ENCODE measurements at regions not wholly inside any gene's neighbourhood (a gene's known extent, or its start where the extent isn't known, plus 50 kb on each side); places are given as distances from the start of the nearest gene placed in this dataset.

DNA sequence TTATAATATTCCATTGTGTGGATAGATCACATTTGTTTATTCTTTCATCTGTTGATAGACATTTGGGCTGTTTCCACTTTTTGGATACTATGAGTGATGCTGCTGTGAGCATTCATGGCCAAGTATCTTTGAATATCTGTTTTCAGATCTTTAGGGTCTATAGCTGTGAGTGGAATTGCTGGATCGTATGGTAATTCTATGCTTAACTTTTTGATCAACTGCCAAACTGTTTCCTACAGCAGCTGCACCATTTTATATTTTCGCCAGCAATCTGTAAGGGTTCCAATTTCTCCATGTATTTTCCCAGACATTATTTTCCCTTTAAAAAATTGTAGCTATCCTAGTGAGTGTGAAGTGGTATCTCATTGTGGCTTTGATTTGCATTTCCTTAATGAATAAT, 238.1 kb downstream of the AACS start:
- Histone ChIP-seq H3K23ac (ENCODE audit: low read depth, low read length, poor library complexity) (no peak overlapping the region), H2AFZ (ENCODE audit: low read length) (no peak overlapping the region), H4K91ac (ENCODE audit: low read depth, low read length, poor library complexity) (no peak overlapping the region), H3K9ac (ENCODE audit: low read depth, low read length, poor library complexity) (no peak overlapping the region), H3K4me3 (ENCODE audit: low read length in 2 of 2) (no peak overlapping the region), H3K4me1 (ENCODE audit: control insufficient read depth in 2 of 2, insufficient read depth in 1 of 2, low read depth in 1 of 2, low read length in 2 of 2) (no peaks in the 10 kb centered on the region), H3K79me1 (ENCODE audit: low read depth, low read length) (peaks cover 3% of the 10 kb centered on the region), H3K14ac (ENCODE audit: low read length) (no peak overlapping the region), H2AK5ac (ENCODE audit: low read depth, low read length) (no peak overlapping the region), H4K8ac (ENCODE audit: low read depth, low read length) (no peak overlapping the region), H2BK120ac (ENCODE audit: low read depth, low read length) (no peak overlapping the region), H2BK15ac (ENCODE audit: low read length) (no peak overlapping the region), H2BK5ac (ENCODE audit: low read length) (no peak overlapping the region), H3K9me3 (replicated peaks in 1 of 2; ENCODE audit: control insufficient read depth in 2 of 2, insufficient read depth in 1 of 2, low read depth in 1 of 2, low read length in 2 of 2) (peaks cover 0 to 2% of the 10 kb centered on the region in 2 donors), H3K4me2 (ENCODE audit: insufficient read depth, low read length, poor library complexity, severe bottlenecking) (no peak overlapping the region), H3K27me3 (ENCODE audit: control insufficient read depth in 3 of 3, insufficient read depth in 3 of 3, low read depth in 1 of 3, low read length in 3 of 3) (no peaks in the 10 kb centered on the region), H3K4ac (ENCODE audit: low read length) (no peak overlapping the region), H3K27ac (replicated peaks; ENCODE audit: low read length) (no peak overlapping the region), H3K18ac (ENCODE audit: low read length) (no peak overlapping the region), H2BK12ac (ENCODE audit: low read length) (no peak overlapping the region), H3K36me3 (replicated peaks in 1 of 2; ENCODE audit: control insufficient read depth in 2 of 2, insufficient read depth in 2 of 2, low read length in 2 of 2) (no peaks in the 10 kb centered on the region)
- no CpG with 5 or more reads among the region's 2 CpGs for WGBS, 2 donors (ENCODE audit: extremely low coverage in 2 of 2, insufficient read length in 2 of 2, insufficient replicate concordance in 1 of 2)
- DNase-seq (ENCODE audit: low spot score) = no peak

DNA sequence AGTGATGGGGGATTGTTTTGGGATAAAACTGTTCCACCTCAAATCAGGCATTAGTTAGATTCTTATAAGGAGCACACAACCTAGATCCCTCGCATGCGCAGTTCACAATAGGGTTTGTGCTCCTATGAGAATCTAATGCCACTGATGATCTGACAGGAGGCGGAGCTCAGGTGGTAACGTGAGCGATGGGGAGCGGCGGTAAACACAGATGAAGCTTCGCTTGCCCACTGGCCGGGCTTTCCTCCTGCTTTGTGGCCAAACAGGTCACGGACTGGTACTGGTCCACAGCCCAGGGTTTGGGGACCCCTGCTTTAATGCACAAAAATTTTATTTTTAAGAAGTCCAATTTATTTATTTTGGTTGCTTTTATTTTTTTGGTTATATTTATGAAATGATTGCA, 238.8 kb downstream of the AACS start:
- Histone ChIP-seq H2AK5ac (ENCODE audit: low read depth, low read length) (no peak overlapping the region), H3K27ac (replicated peaks; ENCODE audit: low read length) (no peak overlapping the region), H4K8ac (ENCODE audit: low read depth, low read length) (no peak overlapping the region), H2AFZ (ENCODE audit: low read length) (no peak overlapping the region), H3K14ac (ENCODE audit: low read length) (no peak overlapping the region), H3K4me1 (ENCODE audit: control insufficient read depth in 2 of 2, insufficient read depth in 1 of 2, low read depth in 1 of 2, low read length in 2 of 2) (no peaks in the 10 kb centered on the region), H3K4me3 (ENCODE audit: low read length in 2 of 2) (no peak overlapping the region), H2BK12ac (ENCODE audit: low read length) (no peak overlapping the region), H2BK5ac (ENCODE audit: low read length) (no peak overlapping the region), H3K9ac (ENCODE audit: low read depth, low read length, poor library complexity) (no peak overlapping the region), H3K4ac (ENCODE audit: low read length) (no peak overlapping the region), H3K36me3 (replicated peaks in 1 of 2; ENCODE audit: control insufficient read depth in 2 of 2, insufficient read depth in 2 of 2, low read length in 2 of 2) (no peaks in the 10 kb centered on the region), H2BK15ac (ENCODE audit: low read length) (no peak overlapping the region), H3K23ac (ENCODE audit: low read depth, low read length, poor library complexity) (no peak overlapping the region), H3K27me3 (ENCODE audit: control insufficient read depth in 3 of 3, insufficient read depth in 3 of 3, low read depth in 1 of 3, low read length in 3 of 3) (no peaks in the 10 kb centered on the region), H2BK120ac (ENCODE audit: low read depth, low read length) (no peak overlapping the region), H3K79me1 (ENCODE audit: low read depth, low read length) (peaks cover 3% of the 10 kb centered on the region), H3K4me2 (ENCODE audit: insufficient read depth, low read length, poor library complexity, severe bottlenecking) (no peak overlapping the region), H3K18ac (ENCODE audit: low read length) (no peak overlapping the region), H4K91ac (ENCODE audit: low read depth, low read length, poor library complexity) (no peak overlapping the region), H3K9me3 (replicated peaks in 1 of 2; ENCODE audit: control insufficient read depth in 2 of 2, insufficient read depth in 1 of 2, low read depth in 1 of 2, low read length in 2 of 2) (peaks cover 0 to 2% of the 10 kb centered on the region in 2 donors)
- no peak for DNase-seq (ENCODE audit: low spot score)
- WGBS, 2 donors (ENCODE audit: extremely low coverage in 2 of 2, insufficient read length in 2 of 2, insufficient replicate concordance in 1 of 2) = no CpG with 5 or more reads among the region's 10 CpGs

DNA sequence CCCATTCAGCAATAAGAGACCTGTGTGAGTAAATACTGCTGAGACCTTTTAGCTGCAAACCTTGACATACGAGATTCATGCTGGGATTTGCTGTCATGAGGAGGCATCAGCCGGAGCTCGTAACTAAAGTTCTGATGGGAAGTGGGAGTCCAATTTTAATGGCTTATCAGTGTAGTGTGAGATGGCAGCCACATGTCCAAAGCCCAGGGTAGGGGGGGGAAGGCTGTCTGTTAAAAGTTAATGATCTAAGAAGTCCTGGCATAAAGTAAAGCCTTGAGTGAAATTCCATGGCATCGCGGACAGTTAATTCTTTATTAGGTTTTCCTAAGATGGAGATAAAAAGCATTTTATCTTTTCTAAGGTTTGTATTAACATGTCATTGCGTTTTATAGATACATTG, 240.0 kb downstream of the AACS start:
- Histone ChIP-seq H3K4me3 (ENCODE audit: low read length in 2 of 2) (no peak overlapping the region), H3K9me3 (replicated peaks in 1 of 2; ENCODE audit: control insufficient read depth in 2 of 2, insufficient read depth in 1 of 2, low read depth in 1 of 2, low read length in 2 of 2) (peaks cover 0 to 2% of the 10 kb centered on the region in 2 donors), H3K14ac (ENCODE audit: low read length) (no peak overlapping the region), H3K18ac (ENCODE audit: low read length) (no peak overlapping the region), H3K23ac (ENCODE audit: low read depth, low read length, poor library complexity) (no peak overlapping the region), H3K36me3 (replicated peaks in 1 of 2; ENCODE audit: control insufficient read depth in 2 of 2, insufficient read depth in 2 of 2, low read length in 2 of 2) (no peaks in the 10 kb centered on the region), H3K4me2 (ENCODE audit: insufficient read depth, low read length, poor library complexity, severe bottlenecking) (no peak overlapping the region), H3K27me3 (ENCODE audit: control insufficient read depth in 3 of 3, insufficient read depth in 3 of 3, low read depth in 1 of 3, low read length in 3 of 3) (no peaks in the 10 kb centered on the region), H3K27ac (replicated peaks; ENCODE audit: low read length) (no peak overlapping the region), H4K8ac (ENCODE audit: low read depth, low read length) (no peak overlapping the region), H2AFZ (ENCODE audit: low read length) (no peak overlapping the region), H2BK5ac (ENCODE audit: low read length) (no peak overlapping the region), H3K79me1 (ENCODE audit: low read depth, low read length) (no peaks in the 10 kb centered on the region), H3K4me1 (ENCODE audit: control insufficient read depth in 2 of 2, insufficient read depth in 1 of 2, low read depth in 1 of 2, low read length in 2 of 2) (peaks cover 0 to 3% of the 10 kb centered on the region in 2 donors), H3K9ac (ENCODE audit: low read depth, low read length, poor library complexity) (no peak overlapping the region), H2AK5ac (ENCODE audit: low read depth, low read length) (no peak overlapping the region), H4K91ac (ENCODE audit: low read depth, low read length, poor library complexity) (no peak overlapping the region), H2BK15ac (ENCODE audit: low read length) (no peak overlapping the region), H3K4ac (ENCODE audit: low read length) (no peak overlapping the region), H2BK120ac (ENCODE audit: low read depth, low read length) (no peak overlapping the region), H2BK12ac (ENCODE audit: low read length) (no peak overlapping the region)
- WGBS, 2 donors (ENCODE audit: extremely low coverage in 2 of 2, insufficient read length in 2 of 2, insufficient replicate concordance in 1 of 2) = no CpG with 5 or more reads among the region's 6 CpGs
- DNase-seq (ENCODE audit: low spot score) = no peak

GRCh38 chr12:125310461-125310860, 245.2 kb downstream of the AACS start:
- no peak overlapping the region for H2AK5ac ChIP-seq (ENCODE audit: low read depth, low read length)
- no peak overlapping the region for H4K8ac ChIP-seq (ENCODE audit: low read depth, low read length)
- no peak overlapping the region for H4K91ac ChIP-seq (ENCODE audit: low read depth, low read length, poor library complexity)
- no peaks in the 10 kb centered on the region for H3K36me3 ChIP-seq (replicated peaks in 1 of 2; ENCODE audit: control insufficient read depth in 2 of 2, insufficient read depth in 2 of 2, low read length in 2 of 2)
- no peaks in the 10 kb centered on the region for H3K79me1 ChIP-seq (ENCODE audit: low read depth, low read length)
- H3K14ac ChIP-seq (ENCODE audit: low read length) = no peak overlapping the region
- H2BK5ac ChIP-seq (ENCODE audit: low read length) = no peak overlapping the region
- WGBS, 2 donors (ENCODE audit: extremely low coverage in 2 of 2, insufficient read length in 2 of 2, insufficient replicate concordance in 1 of 2) = no CpG with 5 or more reads among the region's 8 CpGs
- no peak overlapping the region for H2AFZ ChIP-seq (ENCODE audit: low read length)
- H3K9ac ChIP-seq (ENCODE audit: low read depth, low read length, poor library complexity) = no peak overlapping the region
- H2BK15ac ChIP-seq (ENCODE audit: low read length) = no peak overlapping the region
- H3K18ac ChIP-seq (ENCODE audit: low read length) = no peak overlapping the region
- H2BK120ac ChIP-seq (ENCODE audit: low read depth, low read length) = no peak overlapping the region
- no peak overlapping the region for H3K4me2 ChIP-seq (ENCODE audit: insufficient read depth, low read length, poor library complexity, severe bottlenecking)
- H3K4ac ChIP-seq (ENCODE audit: low read length) = no peak overlapping the region
- H3K4me1 ChIP-seq (ENCODE audit: control insufficient read depth in 2 of 2, insufficient read depth in 1 of 2, low read depth in 1 of 2, low read length in 2 of 2) = peaks cover 0 to 22% of the 10 kb centered on the region in 2 donors
- no peak overlapping the region for H3K27ac ChIP-seq (replicated peaks; ENCODE audit: low read length)
- H3K27me3 ChIP-seq (ENCODE audit: control insufficient read depth in 3 of 3, insufficient read depth in 3 of 3, low read depth in 1 of 3, low read length in 3 of 3) = no peaks in the 10 kb centered on the region
- H3K9me3 ChIP-seq (replicated peaks in 1 of 2; ENCODE audit: control insufficient read depth in 2 of 2, insufficient read depth in 1 of 2, low read depth in 1 of 2, low read length in 2 of 2) = peaks cover 0 to under 1% of the 10 kb centered on the region in 2 donors
- H2BK12ac ChIP-seq (ENCODE audit: low read length) = no peak overlapping the region
- no peak overlapping the region for H3K4me3 ChIP-seq (ENCODE audit: low read length in 2 of 2)
- H3K23ac ChIP-seq (ENCODE audit: low read depth, low read length, poor library complexity) = no peak overlapping the region
- no peak for DNase-seq (ENCODE audit: low spot score)
